A673 (cell line): ENCODE measurements at regions not wholly inside any gene's neighbourhood (a gene's known extent, or its start where the extent isn't known, plus 50 kb on each side); places are given as distances from the start of the nearest gene placed in this dataset.

Experiments
- BruUV-seq: library from RNA; stranded (reverse); fragments of 400-500 nt; replicated peaks from 2 replicates; lab custom pipeline; 2021; lab: Mats Ljungman, UMichigan
- CTCF ChIA-PET: fragments of 300-600 bp; sonication (Branson Sonifier 250); formaldehyde crosslinking; loops from one replicate; lab custom pipeline; 2022; ENCODE audit warnings: antibody characterized with exemption; lab: Charles Lee
- POLR2A ChIA-PET: fragments of 300-600 bp; sonication (Branson Sonifier 250); formaldehyde crosslinking; loops from one replicate; lab custom pipeline; 2022; ENCODE audit warnings: antibody characterized with exemption; ENCODE audit not compliant: low non-redundant PET; lab: Charles Lee
- DNase-seq: peaks from one replicate; pipeline ENCODE4 v3.0.0-alpha.2; 2015; ENCODE audit warnings: low spot score
- H3K27ac ChIP-seq: fragments of 200-600 bp; sonication (generic); 2 replicates; pipeline ENCODE4 v1.5.1; 2016; ENCODE audit warnings: mixed run types, low read depth, mild to moderate bottlenecking, mixed read lengths, antibody characterized with exemption, low read length; ENCODE audit not compliant: poor library complexity, severe bottlenecking
- H3K27me3 ChIP-seq: fragments of 200-600 bp; sonication (generic); replicated peaks from 2 replicates; pipeline ENCODE4 v1.6.1; 2017; ENCODE audit warnings: mixed run types, low read depth, mild to moderate bottlenecking, mixed read lengths, antibody characterized with exemption, low read length; ENCODE audit not compliant: insufficient read depth, poor library complexity
- H3K36me3 ChIP-seq: fragments of 200-600 bp; sonication (generic); 2 replicates; pipeline ENCODE4 v1.6.1; 2016; ENCODE audit warnings: mixed run types, mild to moderate bottlenecking, mixed read lengths, antibody characterized with exemption, low read length; ENCODE audit not compliant: insufficient read depth, poor library complexity, severe bottlenecking
- H3K4me1 ChIP-seq: fragments of 200-600 bp; sonication (generic); 2 replicates; pipeline ENCODE4 v1.6.1; 2017; ENCODE audit warnings: mixed run types, mild to moderate bottlenecking, mixed read lengths, antibody characterized with exemption, low read length; ENCODE audit not compliant: insufficient read depth, poor library complexity, severe bottlenecking
- H3K4me3 ChIP-seq: fragments of 200-600 bp; sonication (generic); 2 replicates; pipeline ENCODE4 v1.5.1; 2016; ENCODE audit warnings: low read depth, mixed run types, mild to moderate bottlenecking, mixed read lengths, low read length; ENCODE audit not compliant: poor library complexity, severe bottlenecking
- H3K9me3 ChIP-seq: fragments of 200-600 bp; sonication (generic); 2 replicates; pipeline ENCODE4 v1.6.1; 2016; ENCODE audit warnings: mixed run types, low read depth, mild to moderate bottlenecking, mixed read lengths, antibody characterized with exemption, low read length; ENCODE audit not compliant: poor library complexity, severe bottlenecking
- EZH2 ChIP-seq: fragments of 200-600 bp; sonication (generic); IDR thresholded peaks from 2 replicates; pipeline ENCODE4 v1.6.1; 2017; ENCODE audit warnings: borderline replicate concordance, low read depth, mild to moderate bottlenecking, mixed read lengths, antibody characterized with exemption, low read length; ENCODE audit not compliant: poor library complexity, severe bottlenecking
- intact Hi-C: fragments of 100-400 bp; cut with micrococcal nuclease; formaldehyde crosslinking; loops from one replicate; pipeline ENCODE4 v1.10.0; 2022; ENCODE audit not compliant: unreplicated experiment
- TF ChIP-seq, protein P1 (sequence below): fragments of 300-800, 200-600 bp; sonication (generic); conservative IDR thresholded peaks from 2 replicates; pipeline ENCODE4 v1.5.1; 2017; ENCODE audit warnings: low read depth, mild to moderate bottlenecking, antibody characterized with exemption, low read length, moderate library complexity, mixed read lengths

DNA sequence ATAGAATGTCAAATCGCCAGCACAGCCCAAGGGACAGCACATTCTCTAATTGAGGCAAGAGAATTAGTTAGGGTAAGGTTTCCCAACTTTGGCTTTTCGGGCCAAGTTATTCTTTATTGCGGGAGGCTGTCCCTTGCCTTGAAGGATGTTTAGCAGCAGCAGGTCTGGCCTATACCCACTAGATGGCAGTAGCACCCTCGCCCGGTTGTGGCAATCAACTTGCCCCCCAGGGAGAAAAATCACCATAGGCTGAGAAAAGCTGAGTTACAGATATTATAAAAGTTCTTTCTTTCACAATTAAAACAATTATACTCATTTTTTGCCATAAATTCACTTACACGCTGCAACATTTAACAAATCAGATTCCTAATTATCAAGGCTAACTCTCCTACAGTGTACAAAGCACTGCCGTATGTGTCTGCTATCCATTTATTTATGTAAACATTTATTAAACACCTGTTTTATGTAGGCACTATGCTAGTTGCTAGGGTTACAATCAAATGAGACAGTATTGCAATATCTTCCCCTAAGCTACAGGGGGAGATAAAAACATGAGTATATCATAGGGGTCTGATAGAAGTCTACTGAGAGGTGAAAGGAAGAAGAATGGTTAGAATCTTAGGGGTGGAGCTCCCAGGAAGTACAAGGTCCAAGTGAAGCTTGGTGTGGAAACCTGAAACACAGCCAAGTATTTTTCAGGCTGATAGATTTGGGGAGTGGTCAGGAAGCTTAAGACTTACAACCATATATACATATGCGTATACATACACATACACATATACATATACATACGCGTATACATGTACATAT is 452.3 kb downstream of the RAB38 start:
- TF ChIP-seq EZH2, result no peak
- TF ChIP-seq, protein P1, sequence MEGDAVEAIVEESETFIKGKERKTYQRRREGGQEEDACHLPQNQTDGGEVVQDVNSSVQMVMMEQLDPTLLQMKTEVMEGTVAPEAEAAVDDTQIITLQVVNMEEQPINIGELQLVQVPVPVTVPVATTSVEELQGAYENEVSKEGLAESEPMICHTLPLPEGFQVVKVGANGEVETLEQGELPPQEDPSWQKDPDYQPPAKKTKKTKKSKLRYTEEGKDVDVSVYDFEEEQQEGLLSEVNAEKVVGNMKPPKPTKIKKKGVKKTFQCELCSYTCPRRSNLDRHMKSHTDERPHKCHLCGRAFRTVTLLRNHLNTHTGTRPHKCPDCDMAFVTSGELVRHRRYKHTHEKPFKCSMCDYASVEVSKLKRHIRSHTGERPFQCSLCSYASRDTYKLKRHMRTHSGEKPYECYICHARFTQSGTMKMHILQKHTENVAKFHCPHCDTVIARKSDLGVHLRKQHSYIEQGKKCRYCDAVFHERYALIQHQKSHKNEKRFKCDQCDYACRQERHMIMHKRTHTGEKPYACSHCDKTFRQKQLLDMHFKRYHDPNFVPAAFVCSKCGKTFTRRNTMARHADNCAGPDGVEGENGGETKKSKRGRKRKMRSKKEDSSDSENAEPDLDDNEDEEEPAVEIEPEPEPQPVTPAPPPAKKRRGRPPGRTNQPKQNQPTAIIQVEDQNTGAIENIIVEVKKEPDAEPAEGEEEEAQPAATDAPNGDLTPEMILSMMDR, result peak; percentile 95
- no peak overlapping the region for H3K27ac ChIP-seq
- ChIA-PET POLR2A (no interaction called here), CTCF (interaction anchor here (0.5 to 0.7 kb wide), 5 partner anchors 218 to 1719 kb away, joined by 3 to 5 read pairs (median 3); no protein-coding TSS in a partner anchor)
- no TSS peak for BruUV-seq
- no peaks in the 10 kb centered on the region for H3K9me3 ChIP-seq
- peak; percentile 68 for DNase-seq
- H3K4me3 ChIP-seq, result no peak overlapping the region
- no peaks in the 10 kb centered on the region for H3K36me3 ChIP-seq
- peaks cover 24% of the 10 kb centered on the region for H3K27me3 ChIP-seq
- intact Hi-C loops, result loop anchor here (5.0 to 10.0 kb wide), 2 partner anchors 251 to 368 kb away; no protein-coding TSS in a partner anchor
- H3K4me1 ChIP-seq, result no peaks in the 10 kb centered on the region

DNA sequence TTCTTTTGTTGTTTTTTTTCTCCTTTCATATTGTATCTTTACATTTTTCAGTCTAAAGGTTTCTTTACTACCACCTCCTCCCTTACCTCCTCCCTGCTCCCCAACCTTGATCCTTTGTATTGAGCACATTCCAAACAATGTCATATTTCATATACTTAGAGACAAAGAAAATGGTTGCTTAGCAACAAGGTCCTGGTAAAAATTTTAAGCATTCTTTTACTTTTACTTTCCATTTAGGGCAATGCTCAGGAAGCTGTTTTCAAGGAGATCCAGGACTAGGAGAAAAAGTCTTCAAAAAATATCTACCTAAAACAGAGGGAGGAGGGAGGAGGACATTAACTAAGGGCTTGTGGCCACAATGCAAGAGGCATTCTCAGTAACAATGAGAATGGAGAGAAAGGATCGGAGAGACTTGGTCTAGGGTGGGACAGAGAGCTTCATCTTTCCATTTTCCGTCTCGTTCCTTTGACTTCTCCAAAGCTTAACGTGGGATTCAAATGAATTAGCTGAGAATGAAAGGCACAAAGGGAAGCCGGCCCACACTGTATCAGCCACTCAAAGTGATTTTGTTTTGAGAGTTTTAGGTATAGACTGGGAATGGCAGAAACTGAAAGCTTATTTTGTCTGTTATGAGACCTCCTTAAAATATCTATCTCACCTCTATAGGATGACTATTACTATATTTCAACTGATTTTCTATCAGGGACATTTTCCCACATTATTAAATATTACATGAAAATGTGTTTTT is 455.7 kb downstream of the RAB38 start:
- no peaks in the 10 kb centered on the region for H3K9me3 ChIP-seq
- BruUV-seq, result no TSS peak
- POLR2A ChIA-PET, result no interaction called here
- no peaks in the 10 kb centered on the region for H3K4me1 ChIP-seq
- intact Hi-C loops, result loop anchor here (5.0 to 10.0 kb wide), 2 partner anchors 247 to 365 kb away; no protein-coding TSS in a partner anchor
- H3K27ac ChIP-seq, result no peak overlapping the region
- no peak overlapping the region for H3K4me3 ChIP-seq
- TF ChIP-seq, protein P1, result no peak
- no peak for TF ChIP-seq EZH2
- H3K27me3 ChIP-seq, result peaks cover 49% of the 10 kb centered on the region
- no peak for DNase-seq
- H3K36me3 ChIP-seq, result no peaks in the 10 kb centered on the region
- CTCF ChIA-PET, result no interaction called here

DNA sequence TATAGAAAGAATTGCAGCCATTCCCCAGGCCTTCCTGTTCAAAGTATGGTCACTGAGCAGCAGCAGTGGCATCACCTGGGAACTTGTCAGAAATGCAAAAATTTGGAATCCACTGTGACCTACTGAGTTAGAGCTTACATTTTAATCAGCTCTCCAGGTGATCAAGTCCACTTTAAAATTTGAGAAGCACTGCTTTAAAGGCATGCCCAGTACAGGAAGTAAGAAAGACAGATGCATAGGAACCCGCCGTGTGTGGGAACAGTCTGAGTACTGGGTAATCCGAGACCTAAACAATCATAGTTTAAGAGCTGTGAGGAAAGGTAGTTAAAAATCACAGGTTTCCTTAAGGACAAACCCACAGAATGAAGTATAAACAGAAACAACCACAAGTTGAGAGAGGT is 462.4 kb downstream of the RAB38 start:
- Histone ChIP-seq H3K9me3 (no peaks in the 10 kb centered on the region), H3K27me3 (peaks cover 34% of the 10 kb centered on the region), H3K27ac (no peak overlapping the region), H3K4me3 (no peak overlapping the region), H3K36me3 (no peaks in the 10 kb centered on the region), H3K4me1 (no peaks in the 10 kb centered on the region)
- BruUV-seq, result no TSS peak
- POLR2A ChIA-PET, result no interaction called here
- CTCF ChIA-PET, result interaction anchor here (0.5 kb wide), 1 partner anchor 17 kb away, joined by 5 read pairs; no protein-coding TSS in a partner anchor
- TF ChIP-seq, protein P1, result no peak
- no peak for TF ChIP-seq EZH2
- intact Hi-C loops, result no loop called here
- no peak for DNase-seq
